HEK293 (cell line): ENCODE measurements at regions not wholly inside any gene's neighbourhood (a gene's known extent, or its start where the extent isn't known, plus 50 kb on each side); places are given as distances from the start of the nearest gene placed in this dataset.

Experiments
- TF ChIP-seq, protein P1 (sequence below): IDR thresholded peaks from 2 replicates; pipeline ENCODE4 v1.6.1; 2011; ENCODE audit warnings: mild to moderate bottlenecking, low read depth, low read length, borderline replicate concordance
- TF ChIP-seq, protein P2 (sequence below): sonication (generic); formaldehyde crosslinking; IDR thresholded peaks from 2 replicates; pipeline ENCODE4 v1.8.1; 2022; ENCODE audit warnings: mild to moderate bottlenecking, moderate library complexity, missing genetic modification reagents

DNA sequence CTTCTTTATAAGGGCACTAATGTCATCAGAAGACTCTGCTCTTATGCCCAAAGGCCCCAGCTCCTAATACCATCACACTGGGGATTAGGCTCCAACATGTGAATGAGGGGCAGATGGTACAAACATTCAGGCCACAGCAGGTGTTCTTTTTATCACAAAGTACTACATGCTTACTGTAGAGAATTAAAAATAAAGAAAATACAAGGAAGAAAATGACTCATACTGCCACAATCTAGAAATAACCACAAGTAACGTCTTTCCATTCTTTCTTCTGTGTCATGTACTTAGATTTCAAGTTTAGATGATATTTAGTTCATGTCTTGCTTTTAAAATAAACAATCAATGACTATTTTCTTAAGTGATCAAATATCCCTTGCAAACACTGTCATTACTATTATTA is 100.3 kb upstream of the NEDD4L start:
- TF ChIP-seq, protein P1, sequence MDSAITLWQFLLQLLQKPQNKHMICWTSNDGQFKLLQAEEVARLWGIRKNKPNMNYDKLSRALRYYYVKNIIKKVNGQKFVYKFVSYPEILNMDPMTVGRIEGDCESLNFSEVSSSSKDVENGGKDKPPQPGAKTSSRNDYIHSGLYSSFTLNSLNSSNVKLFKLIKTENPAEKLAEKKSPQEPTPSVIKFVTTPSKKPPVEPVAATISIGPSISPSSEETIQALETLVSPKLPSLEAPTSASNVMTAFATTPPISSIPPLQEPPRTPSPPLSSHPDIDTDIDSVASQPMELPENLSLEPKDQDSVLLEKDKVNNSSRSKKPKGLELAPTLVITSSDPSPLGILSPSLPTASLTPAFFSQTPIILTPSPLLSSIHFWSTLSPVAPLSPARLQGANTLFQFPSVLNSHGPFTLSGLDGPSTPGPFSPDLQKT: no peak
- TF ChIP-seq, protein P2, sequence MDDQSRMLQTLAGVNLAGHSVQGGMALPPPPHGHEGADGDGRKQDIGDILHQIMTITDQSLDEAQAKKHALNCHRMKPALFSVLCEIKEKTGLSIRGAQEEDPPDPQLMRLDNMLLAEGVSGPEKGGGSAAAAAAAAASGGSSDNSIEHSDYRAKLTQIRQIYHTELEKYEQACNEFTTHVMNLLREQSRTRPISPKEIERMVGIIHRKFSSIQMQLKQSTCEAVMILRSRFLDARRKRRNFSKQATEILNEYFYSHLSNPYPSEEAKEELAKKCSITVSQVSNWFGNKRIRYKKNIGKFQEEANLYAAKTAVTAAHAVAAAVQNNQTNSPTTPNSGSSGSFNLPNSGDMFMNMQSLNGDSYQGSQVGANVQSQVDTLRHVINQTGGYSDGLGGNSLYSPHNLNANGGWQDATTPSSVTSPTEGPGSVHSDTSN (CRISPR knock-in tag): no peak
